SW 1271 (cell line): ENCODE measurements at regions not wholly inside any gene's neighbourhood (a gene's known extent, or its start where the extent isn't known, plus 50 kb on each side); places are given as distances from the start of the nearest gene placed in this dataset.
A peak's percentile ranks its signal among the peaks of the same experiment; 100 is the strongest.
"Not testable (repeated sequence)": the region's sequence is repeated elsewhere in the genome, so short reads cannot be mapped to it uniquely, and the experiment has no call there.

Experiments
- DNase-seq, 2 experiments: peaks; one replicate each; lab custom pipeline; 2025; lab: John Stamatoyannopoulos, UW

- no peak for DNase-seq
Measured at GRCh38 chr3:110324171-110324705, 747.4 kb upstream of the NECTIN3 start.

GRCh38 chr3:110327870-110328269 is 743.7 kb upstream of the NECTIN3 start:
- DNase-seq, result no peak

- not testable (repeated sequence) for DNase-seq
Measured at GRCh38 chr3:110331562-110331961, 740.1 kb upstream of the NECTIN3 start.

- no peak for DNase-seq
Measured at GRCh38 chr3:110332629-110333028, 739.0 kb upstream of the NECTIN3 start.

- no peak for DNase-seq
Measured at GRCh38 chr3:110341047-110341446, 730.6 kb upstream of the NECTIN3 start.

GRCh38 chr3:110343376-110343775 is 728.2 kb upstream of the NECTIN3 start:
- peak in 1 of 2 experiments; percentile 23 for DNase-seq

GRCh38 chr3:110343945-110344344 is 727.7 kb upstream of the NECTIN3 start:
- DNase-seq, result no peak

- DNase-seq, result no peak
Measured at GRCh38 chr3:110344487-110344886, 727.1 kb upstream of the NECTIN3 start.

- no peak for DNase-seq
Measured at GRCh38 chr3:110344897-110345767, 726.5 kb upstream of the NECTIN3 start.

- DNase-seq, result no peak
Measured at GRCh38 chr3:110349295-110349694, 722.3 kb upstream of the NECTIN3 start.

- no peak for DNase-seq
Measured at GRCh38 chr3:110352841-110353604, 718.6 kb upstream of the NECTIN3 start.

GRCh38 chr3:110362751-110363150 is 708.9 kb upstream of the NECTIN3 start:
- DNase-seq, result no peak

GRCh38 chr3:110367289-110367688 is 704.3 kb upstream of the NECTIN3 start:
- not testable (repeated sequence) for DNase-seq

GRCh38 chr3:110375751-110376518 is 695.7 kb upstream of the NECTIN3 start:
- DNase-seq, result no peak

- no peak for DNase-seq
Measured at GRCh38 chr3:110378481-110378880, 693.1 kb upstream of the NECTIN3 start.

GRCh38 chr3:110381992-110382391 is 689.6 kb upstream of the NECTIN3 start:
- no peak for DNase-seq

- no peak for DNase-seq
Measured at GRCh38 chr3:110383356-110383755, 688.3 kb upstream of the NECTIN3 start.

GRCh38 chr3:110384601-110385000 is 687.0 kb upstream of the NECTIN3 start:
- no peak for DNase-seq

GRCh38 chr3:110389005-110389404 is 682.6 kb upstream of the NECTIN3 start:
- DNase-seq, result no peak

GRCh38 chr3:110390372-110390771 is 681.2 kb upstream of the NECTIN3 start:
- no peak for DNase-seq

- DNase-seq, result no peak
Measured at GRCh38 chr3:110391042-110391441, 680.6 kb upstream of the NECTIN3 start.
